AG04449 (cell line): ENCODE measurements at regions not wholly inside any gene's neighbourhood (a gene's known extent, or its start where the extent isn't known, plus 50 kb on each side); places are given as distances from the start of the nearest gene placed in this dataset.

ENCODE experiments used
- CTCF ChIA-PET: fragments of 350-600 bp; formaldehyde crosslinking; extraction: SDS; loops from one replicate; lab custom pipeline; 2021; ENCODE audit warnings: antibody characterized with exemption; lab: Yijun Ruan, JAX
- POLR2A ChIA-PET: fragments of 400-600, 350-600 bp; formaldehyde crosslinking; extraction: SDS; loops from one replicate; lab custom pipeline; 2020; ENCODE audit warnings: antibody characterized with exemption, inconsistent platforms; lab: Yijun Ruan, JAX
- DNase-seq: peaks from one replicate; pipeline ENCODE4 v3.0.0-alpha.2; 2010; ENCODE audit warnings: low read depth, low spot score
- H3K4me3 ChIP-seq: 2 replicates; pipeline ENCODE4 v1.5.1; 2011; ENCODE audit warnings: low read depth, mild to moderate bottlenecking, control low read depth, low read length
- TF ChIP-seq, protein P1 (sequence below): IDR thresholded peaks from one replicate; pipeline ENCODE4 v1.5.1; 2011; ENCODE audit warnings: mild to moderate bottlenecking, moderate library complexity, low read length, control low read depth, inconsistent platforms; ENCODE audit not compliant: insufficient read depth; ENCODE audit errors: missing control alignments

DNA sequence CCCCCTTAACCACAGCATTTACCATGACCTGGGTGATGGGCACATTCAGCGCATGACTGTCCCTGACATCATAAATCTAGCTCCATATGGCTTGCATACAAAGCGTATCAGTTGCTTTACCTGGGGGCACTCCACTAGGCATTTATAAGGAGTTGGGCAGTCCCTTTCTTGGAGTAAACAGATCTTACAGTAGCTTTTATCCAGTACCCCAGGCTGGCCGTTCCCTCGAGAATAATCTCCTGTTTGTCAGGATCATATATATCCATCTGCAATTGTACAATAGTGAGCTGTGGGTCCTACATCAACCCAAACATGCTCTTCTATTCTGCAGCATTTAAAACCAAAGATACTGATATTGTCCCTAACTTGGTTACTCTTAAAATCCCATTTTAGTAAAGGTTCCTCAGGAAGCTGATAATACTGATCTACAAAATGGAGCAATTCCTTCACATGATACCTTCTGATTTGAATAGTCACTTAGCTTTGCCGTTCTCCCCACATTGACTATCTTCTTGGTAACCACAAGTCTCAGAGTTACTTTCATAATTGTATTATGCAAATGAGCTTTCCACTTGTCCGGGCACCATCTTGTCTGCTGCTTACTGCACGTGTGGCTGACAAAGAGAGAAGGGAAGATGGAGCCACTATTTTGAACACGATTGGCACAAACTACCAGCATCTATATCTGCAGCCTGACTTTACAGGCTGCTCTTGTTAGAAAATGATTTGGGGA lies 205.0 kb downstream of the CWF19L2 start:
- DNase-seq = no peak
- POLR2A ChIA-PET = no interaction called here
- no peak overlapping the region for H3K4me3 ChIP-seq
- CTCF ChIA-PET = no interaction called here
- TF ChIP-seq, protein P1, sequence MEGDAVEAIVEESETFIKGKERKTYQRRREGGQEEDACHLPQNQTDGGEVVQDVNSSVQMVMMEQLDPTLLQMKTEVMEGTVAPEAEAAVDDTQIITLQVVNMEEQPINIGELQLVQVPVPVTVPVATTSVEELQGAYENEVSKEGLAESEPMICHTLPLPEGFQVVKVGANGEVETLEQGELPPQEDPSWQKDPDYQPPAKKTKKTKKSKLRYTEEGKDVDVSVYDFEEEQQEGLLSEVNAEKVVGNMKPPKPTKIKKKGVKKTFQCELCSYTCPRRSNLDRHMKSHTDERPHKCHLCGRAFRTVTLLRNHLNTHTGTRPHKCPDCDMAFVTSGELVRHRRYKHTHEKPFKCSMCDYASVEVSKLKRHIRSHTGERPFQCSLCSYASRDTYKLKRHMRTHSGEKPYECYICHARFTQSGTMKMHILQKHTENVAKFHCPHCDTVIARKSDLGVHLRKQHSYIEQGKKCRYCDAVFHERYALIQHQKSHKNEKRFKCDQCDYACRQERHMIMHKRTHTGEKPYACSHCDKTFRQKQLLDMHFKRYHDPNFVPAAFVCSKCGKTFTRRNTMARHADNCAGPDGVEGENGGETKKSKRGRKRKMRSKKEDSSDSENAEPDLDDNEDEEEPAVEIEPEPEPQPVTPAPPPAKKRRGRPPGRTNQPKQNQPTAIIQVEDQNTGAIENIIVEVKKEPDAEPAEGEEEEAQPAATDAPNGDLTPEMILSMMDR = no peak

DNA sequence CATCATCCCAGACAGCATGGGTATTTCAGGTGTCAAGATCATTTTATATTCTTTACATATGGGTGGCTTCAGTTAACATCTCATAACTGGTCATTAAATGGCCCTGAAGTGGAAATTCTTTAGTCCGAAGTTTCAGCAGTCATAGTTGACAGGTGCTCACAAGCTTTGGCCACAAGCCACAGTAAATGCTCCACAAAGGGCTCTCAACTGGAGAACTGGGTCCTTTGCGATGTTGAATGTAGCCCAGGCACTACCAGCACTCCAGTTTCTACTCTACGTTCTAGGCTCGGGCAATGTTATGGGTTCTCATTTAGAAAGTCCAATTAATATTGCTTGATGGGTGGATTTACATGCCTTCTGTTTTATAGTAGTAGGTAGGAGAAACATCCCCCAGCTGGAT lies 206.3 kb downstream of the CWF19L2 start:
- ChIA-PET POLR2A (no interaction called here), CTCF (no interaction called here)
- TF ChIP-seq, protein P1 = no peak
- no peak for DNase-seq
- no peak overlapping the region for H3K4me3 ChIP-seq

DNA sequence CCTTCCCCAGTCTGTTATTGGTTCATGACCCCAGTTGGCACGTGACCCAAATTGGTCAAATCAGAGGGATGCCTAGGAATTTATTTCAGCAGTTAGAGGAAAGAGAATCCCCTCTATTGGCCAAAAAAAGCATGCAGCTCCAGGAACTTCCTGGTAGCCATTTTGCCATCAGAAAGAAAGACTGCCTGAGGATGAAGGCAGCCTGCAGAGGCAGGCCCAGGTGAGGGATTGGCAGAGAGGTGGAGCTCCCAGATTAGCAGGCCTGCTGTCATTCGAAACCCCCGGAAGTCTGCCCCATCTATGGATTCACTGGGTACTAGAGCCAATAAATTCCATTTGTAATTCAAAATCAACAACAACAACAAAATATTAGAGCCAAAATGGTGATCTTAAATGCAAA lies 207.6 kb downstream of the CWF19L2 start:
- CTCF ChIA-PET = no interaction called here
- DNase-seq = no peak
- TF ChIP-seq, protein P1 = no peak

DNA sequence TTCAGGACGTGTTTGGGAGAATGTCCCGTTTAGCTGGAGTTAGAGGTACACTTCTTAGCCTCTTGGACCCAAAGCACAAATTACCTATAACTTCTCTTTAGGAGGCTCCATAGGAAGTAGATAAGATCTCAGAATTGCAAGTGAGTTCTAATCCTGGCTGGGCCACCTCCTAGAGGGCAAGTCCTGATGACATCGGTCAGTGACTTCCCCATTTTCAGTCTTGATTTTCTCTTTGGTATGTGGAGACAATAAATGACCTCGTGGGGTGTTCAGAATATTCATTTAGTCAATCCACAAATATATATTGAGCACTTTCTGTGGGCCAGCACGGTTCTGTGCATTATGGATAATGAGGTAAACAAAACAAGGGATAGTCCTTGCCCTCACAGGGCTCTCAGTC lies 208.6 kb downstream of the CWF19L2 start:
- TF ChIP-seq, protein P1 = no peak
- CTCF ChIA-PET = no interaction called here
- no peak overlapping the region for H3K4me3 ChIP-seq
- POLR2A ChIA-PET = no interaction called here
- DNase-seq = no peak

More for the DNA sequence above, 207.6 kb downstream of the CWF19L2 start:
- POLR2A ChIA-PET = no interaction called here
- no peak overlapping the region for H3K4me3 ChIP-seq

DNA sequence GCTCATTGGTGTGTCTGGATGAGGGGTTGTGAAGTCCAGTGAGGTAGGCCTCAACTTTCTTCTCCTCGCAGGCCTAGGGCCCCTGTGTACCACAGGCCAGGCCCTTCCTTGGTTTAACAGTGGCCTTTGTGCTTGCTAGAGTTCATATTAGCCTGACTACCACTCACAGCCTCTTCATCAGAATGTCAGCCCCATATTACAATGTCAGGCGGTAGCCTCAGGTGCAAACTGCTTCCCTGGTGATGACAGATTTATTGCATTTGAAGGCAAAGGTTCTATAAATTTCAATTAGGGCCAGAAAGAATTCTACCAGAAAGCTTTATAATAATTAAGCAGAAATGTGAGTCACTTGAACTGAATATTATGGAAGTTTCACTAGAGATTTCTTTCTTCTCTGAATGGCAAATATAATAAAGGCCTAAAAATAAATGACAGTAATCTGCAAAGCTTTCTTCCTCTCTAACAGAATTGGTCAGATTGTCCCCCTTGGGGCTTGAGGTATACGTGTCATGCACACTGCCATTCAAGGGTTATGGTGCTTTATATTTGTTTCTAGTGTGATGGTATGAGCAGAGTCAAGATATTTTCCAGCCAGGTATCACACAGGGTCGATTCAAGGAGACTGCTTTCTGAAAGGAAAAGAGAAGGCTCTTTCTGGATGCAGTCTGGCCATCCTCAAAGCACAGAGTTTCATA lies 210.3 kb downstream of the CWF19L2 start:
- TF ChIP-seq, protein P1 = no peak
- ChIA-PET POLR2A (no interaction called here), CTCF (no interaction called here)
- H3K4me3 ChIP-seq = no peak overlapping the region
- DNase-seq = no peak

DNA sequence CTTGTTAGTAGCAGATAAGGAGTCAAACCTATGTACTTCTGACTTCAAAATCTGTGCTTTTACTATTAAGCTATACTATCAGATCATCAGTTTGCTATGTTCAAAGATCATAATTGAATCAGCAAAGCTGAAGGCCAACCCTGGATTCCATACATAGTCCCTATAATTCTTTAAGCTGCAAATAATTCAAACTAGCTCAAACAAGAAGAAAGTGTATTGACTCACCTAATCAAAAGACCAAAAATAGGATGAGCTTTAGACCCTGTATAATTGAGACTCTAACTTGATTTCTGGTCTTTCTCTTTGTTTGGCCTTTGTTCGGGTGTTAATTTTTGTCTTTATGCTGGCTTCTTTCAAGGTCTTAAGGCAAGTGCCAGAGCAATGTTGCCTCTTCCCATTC lies 213.7 kb downstream of the CWF19L2 start:
- no peak for DNase-seq
- POLR2A ChIA-PET = no interaction called here
- TF ChIP-seq, protein P1 = no peak
- H3K4me3 ChIP-seq = no peak overlapping the region
- CTCF ChIA-PET = no interaction called here
